ENCODE measurements at regions not wholly inside any gene's neighbourhood (a gene's known extent, or its start where the extent isn't known, plus 50 kb on each side); places are given as distances from the start of the nearest gene placed in this dataset.

GRCh38 chr7:26951407-26951950 lies 87.1 kb upstream of the SKAP2 start:
- Histone ChIP-seq H3K36me3 (no peaks in the 10 kb centered on the region), H3K9me3 (no peaks in the 10 kb centered on the region), H3K4me1 (no peaks in the 10 kb centered on the region), H3K27me3 (no peaks in the 10 kb centered on the region), H3K4me3 (no peak overlapping the region), H3K27ac (no peak overlapping the region)
- no peak for DNase-seq (ENCODE audit: low spot score in 2 of 2)
- intact Hi-C loops (cut with DNase I): no loop called here
- TF ChIP-seq CTCF (IDR thresholded peaks at IDR 0.05): no peak

DNA sequence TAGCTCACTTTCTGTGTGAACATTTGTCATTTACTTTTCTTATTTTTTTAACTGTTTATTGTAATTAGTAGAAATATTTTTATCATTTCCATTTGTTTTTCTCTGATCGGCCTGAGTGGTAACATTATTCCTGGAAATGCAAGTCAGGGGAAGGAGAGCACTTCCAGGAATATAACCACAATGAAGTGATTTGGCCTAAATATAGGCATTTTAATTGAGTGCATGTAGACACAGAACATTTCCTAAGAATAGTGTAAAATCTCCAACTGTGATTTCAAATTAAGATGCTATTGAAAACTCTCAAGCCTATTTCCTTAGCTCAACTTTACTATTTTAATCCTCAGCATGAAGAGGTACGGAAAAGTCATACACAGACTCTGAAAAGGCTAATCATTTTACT lies 86.5 kb upstream of the SKAP2 start:
- H3K9me3 ChIP-seq: no peaks in the 10 kb centered on the region
- H3K27ac ChIP-seq: no peak overlapping the region
- no peak for TF ChIP-seq CTCF (IDR thresholded peaks at IDR 0.05)
- no peaks in the 10 kb centered on the region for H3K27me3 ChIP-seq
- no peaks in the 10 kb centered on the region for H3K4me1 ChIP-seq
- no peak for DNase-seq (ENCODE audit: low spot score in 2 of 2)
- intact Hi-C loops (cut with DNase I): no loop called here
- no peak overlapping the region for H3K4me3 ChIP-seq
- no peaks in the 10 kb centered on the region for H3K36me3 ChIP-seq

GRCh38 chr7:26949319-26949718 lies 84.9 kb upstream of the SKAP2 start:
- no peak for DNase-seq (ENCODE audit: low spot score in 2 of 2)
- Histone ChIP-seq H3K27me3 (no peaks in the 10 kb centered on the region), H3K9me3 (no peaks in the 10 kb centered on the region), H3K27ac (no peak overlapping the region), H3K4me1 (no peaks in the 10 kb centered on the region), H3K4me3 (no peak overlapping the region), H3K36me3 (no peaks in the 10 kb centered on the region)
- TF ChIP-seq CTCF (IDR thresholded peaks at IDR 0.05): no peak
- intact Hi-C loops (cut with DNase I): no loop called here

GRCh38 chr7:26948617-26949118 lies 84.3 kb upstream of the SKAP2 start:
- no peak overlapping the region for H3K4me3 ChIP-seq
- no peaks in the 10 kb centered on the region for H3K36me3 ChIP-seq
- no peak overlapping the region for H3K27ac ChIP-seq
- intact Hi-C loops (cut with DNase I): no loop called here
- H3K27me3 ChIP-seq: no peaks in the 10 kb centered on the region
- no peaks in the 10 kb centered on the region for H3K9me3 ChIP-seq
- H3K4me1 ChIP-seq: no peaks in the 10 kb centered on the region
- no peak for DNase-seq (ENCODE audit: low spot score in 2 of 2)
- TF ChIP-seq CTCF (IDR thresholded peaks at IDR 0.05): no peak

DNA sequence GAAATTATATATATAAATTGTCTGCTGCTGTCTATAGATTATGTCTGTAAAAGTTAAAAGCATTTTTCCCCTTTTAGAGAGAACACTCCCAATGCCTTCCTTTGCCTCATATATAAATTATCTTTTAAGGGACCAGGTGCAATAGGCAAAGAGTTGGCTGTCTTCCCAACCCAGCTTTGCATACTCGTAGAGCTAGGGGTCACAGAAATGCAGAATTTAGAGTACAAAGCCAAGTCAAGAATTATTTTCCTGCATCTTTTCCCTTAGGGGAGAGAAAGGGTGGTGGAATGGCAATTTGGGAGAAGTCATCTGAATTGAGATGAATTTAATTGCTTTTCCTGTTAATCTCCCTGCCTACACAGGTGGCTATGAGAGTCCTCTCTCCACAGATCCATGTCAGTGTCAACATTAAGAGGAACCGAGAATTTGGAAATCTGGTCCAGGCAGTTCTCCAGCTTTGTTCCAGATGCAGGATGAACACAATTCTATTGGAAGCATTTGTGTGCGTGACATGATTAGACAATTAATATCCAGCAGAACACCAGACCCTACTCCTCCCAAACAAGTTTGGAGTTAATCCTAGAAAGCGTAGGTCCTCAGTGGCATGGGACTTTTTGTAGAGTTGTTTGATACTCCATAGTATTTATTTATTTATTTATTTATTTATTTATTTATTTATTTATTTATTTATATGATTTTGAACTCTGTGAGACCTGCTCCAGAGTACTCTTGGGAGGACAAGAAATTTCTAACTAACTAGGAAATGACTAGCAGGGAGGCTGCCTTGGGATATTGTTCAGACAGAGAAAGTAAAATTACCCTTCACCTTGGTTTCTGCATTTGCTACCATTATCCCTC lies 80.3 kb upstream of the SKAP2 start:
- no peaks in the 10 kb centered on the region for H3K9me3 ChIP-seq
- no peak for DNase-seq (ENCODE audit: low spot score in 2 of 2)
- no peaks in the 10 kb centered on the region for H3K4me1 ChIP-seq
- H3K4me3 ChIP-seq: no peak overlapping the region
- no peaks in the 10 kb centered on the region for H3K36me3 ChIP-seq
- H3K27ac ChIP-seq: no peak overlapping the region
- H3K27me3 ChIP-seq: no peaks in the 10 kb centered on the region
- TF ChIP-seq CTCF (IDR thresholded peaks at IDR 0.05): no peak
- intact Hi-C loops (cut with DNase I): no loop called here

All from ascending aorta (tissue), 2 donors.